ENCODE measurements at regions not wholly inside any gene's neighbourhood (a gene's known extent, or its start where the extent isn't known, plus 50 kb on each side); places are given as distances from the start of the nearest gene placed in this dataset.

DNA sequence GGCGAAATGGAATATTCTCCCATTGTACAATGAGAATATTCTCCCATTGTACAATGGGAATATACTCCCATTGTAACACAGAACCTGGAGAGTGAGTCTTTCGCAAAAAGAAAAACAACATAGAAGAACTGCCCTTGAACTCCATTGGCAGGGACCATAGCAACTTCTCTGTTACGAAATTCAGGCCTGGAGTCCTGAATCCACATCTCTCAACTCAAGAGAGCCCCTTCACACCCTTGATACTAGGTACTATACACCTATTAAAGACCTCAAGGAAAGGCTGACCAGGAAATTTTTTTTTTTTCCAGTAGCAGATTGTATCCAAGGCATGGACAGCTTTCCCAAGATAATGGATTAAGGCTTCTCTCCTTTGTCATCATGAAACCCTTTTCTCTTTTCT, 1687.0 kb downstream of the GRIK2 start:
- no peak for TF ChIP-seq POLR2A (IDR thresholded peaks at IDR 0.05)
- TF ChIP-seq, protein P1, sequence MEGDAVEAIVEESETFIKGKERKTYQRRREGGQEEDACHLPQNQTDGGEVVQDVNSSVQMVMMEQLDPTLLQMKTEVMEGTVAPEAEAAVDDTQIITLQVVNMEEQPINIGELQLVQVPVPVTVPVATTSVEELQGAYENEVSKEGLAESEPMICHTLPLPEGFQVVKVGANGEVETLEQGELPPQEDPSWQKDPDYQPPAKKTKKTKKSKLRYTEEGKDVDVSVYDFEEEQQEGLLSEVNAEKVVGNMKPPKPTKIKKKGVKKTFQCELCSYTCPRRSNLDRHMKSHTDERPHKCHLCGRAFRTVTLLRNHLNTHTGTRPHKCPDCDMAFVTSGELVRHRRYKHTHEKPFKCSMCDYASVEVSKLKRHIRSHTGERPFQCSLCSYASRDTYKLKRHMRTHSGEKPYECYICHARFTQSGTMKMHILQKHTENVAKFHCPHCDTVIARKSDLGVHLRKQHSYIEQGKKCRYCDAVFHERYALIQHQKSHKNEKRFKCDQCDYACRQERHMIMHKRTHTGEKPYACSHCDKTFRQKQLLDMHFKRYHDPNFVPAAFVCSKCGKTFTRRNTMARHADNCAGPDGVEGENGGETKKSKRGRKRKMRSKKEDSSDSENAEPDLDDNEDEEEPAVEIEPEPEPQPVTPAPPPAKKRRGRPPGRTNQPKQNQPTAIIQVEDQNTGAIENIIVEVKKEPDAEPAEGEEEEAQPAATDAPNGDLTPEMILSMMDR (IDR thresholded peaks at IDR 0.05) = no peak
